SK-N-MC (cell line): ENCODE measurements at regions not wholly inside any gene's neighbourhood (a gene's known extent, or its start where the extent isn't known, plus 50 kb on each side); places are given as distances from the start of the nearest gene placed in this dataset.

Source experiments
- EZH2 ChIP-seq: fragments of 200-600 bp; sonication (generic); IDR thresholded peaks from one replicate; pipeline ENCODE4 v1.6.1; 2017; ENCODE audit warnings: antibody characterized with exemption
- POLR2AphosphoS5 ChIP-seq: IDR thresholded peaks from 2 replicates; pipeline ENCODE4 v1.6.1; 2012; ENCODE audit warnings: mild to moderate bottlenecking, low read depth, low read length, borderline replicate concordance

DNA sequence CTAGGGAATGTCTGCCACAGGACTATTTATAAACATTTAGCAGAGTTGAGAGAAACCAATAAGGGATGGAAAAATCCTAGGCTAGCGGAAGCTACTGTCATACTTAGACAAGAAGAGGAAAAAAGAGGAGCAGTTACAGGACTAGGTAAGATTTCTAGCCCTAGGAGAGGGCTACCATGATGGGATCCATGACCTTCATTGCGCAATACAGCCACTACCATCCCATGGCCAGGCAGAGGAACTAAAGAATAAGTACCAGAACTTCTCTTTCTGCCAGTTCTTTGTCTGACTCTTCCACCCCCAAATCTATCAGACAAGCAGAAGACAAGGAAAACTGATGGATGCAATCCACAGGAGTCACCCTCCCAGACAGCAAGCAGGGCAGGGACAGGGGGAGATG lies 417.0 kb upstream of the CHST9 start:
- TF ChIP-seq POLR2AphosphoS5, result no peak
- TF ChIP-seq EZH2, result no peak
